A549 (cell line): ENCODE measurements at regions not wholly inside any gene's neighbourhood (a gene's known extent, or its start where the extent isn't known, plus 50 kb on each side); places are given as distances from the start of the nearest gene placed in this dataset.

Source experiments
- ATAC-seq, 2 experiments: fragments of 200-7000 bp in 1 of 2; fragments of >200 bp in 1 of 2; cut with Nextera tagmentation in 1 of 2; cut with Tn5 transposase in 1 of 2; 3 replicates each; pipeline versions ENCODE4 v1.8.0 to v1.9.1; 2018 to 2020; ENCODE audit warnings: mild to moderate bottlenecking in 1 of 2, moderate library complexity in 1 of 2
- CTCF ChIA-PET: fragments of 300-600 bp; sonication (Branson Sonifier 250); formaldehyde crosslinking; extraction: SDS; loops from one replicate; lab custom pipeline; 2021; ENCODE audit warnings: antibody characterized with exemption, inconsistent platforms; lab: Yijun Ruan, JAX
- POLR2A ChIA-PET: fragments of 350-600 bp; formaldehyde crosslinking; extraction: SDS; loops from one replicate; lab custom pipeline; 2021; ENCODE audit warnings: antibody characterized with exemption, inconsistent platforms; lab: Yijun Ruan, JAX
- DNase-seq, 2 experiments: peaks; one replicate each; pipeline versions ENCODE4 v3.0.0 to v3.0.0-alpha.2; 2011 to 2016; ENCODE audit warnings: low read depth in 1 of 2, low spot score in 1 of 2
- FAIRE-seq: peaks from 2 replicates; lab custom pipeline; 2011; peaks lifted over from hg19 to GRCh38; lab: Jason Lieb, UNC
- H3K27ac ChIP-seq, 2 experiments: fragments of >200 bp; sonication (Bioruptor Twin); formaldehyde crosslinking; 3 replicates each; pipeline ENCODE4 v1.5.1; 2016 to 2017
- H3K4me1 ChIP-seq: fragments of >200 bp; sonication (Bioruptor Twin); formaldehyde crosslinking; 3 replicates; pipeline ENCODE4 v1.6.1; 2016
- H3K4me2 ChIP-seq: fragments of >200 bp; sonication (Bioruptor Twin); formaldehyde crosslinking; 3 replicates; pipeline ENCODE4 v1.6.1; 2016
- H3K4me3 ChIP-seq: fragments of >200 bp; sonication (Bioruptor Twin); formaldehyde crosslinking; 3 replicates; pipeline ENCODE4 v1.5.1; 2016
- H3K9me3 ChIP-seq: fragments of >200 bp; sonication (Bioruptor Twin); formaldehyde crosslinking; 3 replicates; pipeline ENCODE4 v1.6.1; 2016
- CBX2 ChIP-seq: fragments of 200-600 bp; sonication (generic); IDR thresholded peaks from 2 replicates; pipeline ENCODE4 v1.6.1; 2016; ENCODE audit warnings: low read depth, mild to moderate bottlenecking, borderline replicate concordance
- CEBPB ChIP-seq, 2 experiments: fragments of >200 bp in 1 of 2; sonication (Bioruptor Twin) in 1 of 2; formaldehyde crosslinking in 1 of 2; IDR thresholded peaks; 2 replicates each; pipeline ENCODE4 v1.6.1; 2012 to 2016
- CTCF ChIP-seq: fragments of >200 bp; sonication (Bioruptor Twin); formaldehyde crosslinking; IDR thresholded peaks from 3 replicates; pipeline ENCODE4 v1.5.1; 2016
- EP300 ChIP-seq, 2 experiments: fragments of >200 bp; sonication (Bioruptor Twin); formaldehyde crosslinking; IDR thresholded peaks; 2 replicates in 1 of 2; 3 replicates in 1 of 2; pipeline ENCODE4 v1.6.1; 2016 to 2017
- ESRRA ChIP-seq: fragments of 150-350 bp; IDR thresholded peaks from 2 replicates; pipeline ENCODE4 v1.6.1; 2014; ENCODE audit warnings: mild to moderate bottlenecking, low read length, borderline replicate concordance
- HEYL ChIP-seq: fragments of 250-450 bp; sonication (Bioruptor Pico); IDR thresholded peaks from 2 replicates; pipeline ENCODE4 v1.8.0; 2021; ENCODE audit warnings: mild to moderate bottlenecking, moderate library complexity
- HOXA7 ChIP-seq: fragments of 250-450 bp; sonication (Bioruptor Pico); IDR thresholded peaks from 2 replicates; pipeline ENCODE4 v1.5.0; 2020; ENCODE audit warnings: mild to moderate bottlenecking, moderate library complexity
- JUN ChIP-seq, 2 experiments: fragments of >200 bp; sonication (Bioruptor Twin); formaldehyde crosslinking; IDR thresholded peaks; 2 replicates in 1 of 2; 3 replicates in 1 of 2; pipeline ENCODE4 v1.6.1; 2016 to 2017
- JUNB ChIP-seq: fragments of >200 bp; sonication (Bioruptor Twin); formaldehyde crosslinking; IDR thresholded peaks from 2 replicates; pipeline ENCODE4 v1.6.1; 2016
- MAFK ChIP-seq: fragments of 450-650 bp; IDR thresholded peaks from 2 replicates; pipeline ENCODE4 v1.6.1; 2014; ENCODE audit not compliant: partially characterized antibody
- MAZ ChIP-seq: fragments of 150-350 bp; IDR thresholded peaks from 2 replicates; pipeline ENCODE4 v1.6.1; 2014; ENCODE audit warnings: antibody characterized with exemption, low read depth, low read length, borderline replicate concordance
- NR3C1 ChIP-seq: fragments of >200 bp; sonication (Bioruptor Twin); formaldehyde crosslinking; IDR thresholded peaks from 3 replicates; pipeline ENCODE4 v1.6.1; 2017
- POLR2AphosphoS2 ChIP-seq: conservative IDR thresholded peaks from 2 replicates; pipeline ENCODE4 v1.6.1; 2012; ENCODE audit warnings: low read length, improper control_type of control experiment, inconsistent platforms
- RAD21 ChIP-seq, 2 experiments: fragments of >200 bp in 1 of 2; sonication (Bioruptor Twin) in 1 of 2; formaldehyde crosslinking in 1 of 2; IDR thresholded peaks in 1 of 2; conservative IDR thresholded peaks in 1 of 2; 2 replicates in 1 of 2; 3 replicates in 1 of 2; pipeline ENCODE4 v1.6.1; 2012 to 2018; ENCODE audit warnings: inconsistent platforms in 1 of 2
- RNF2 ChIP-seq: fragments of 200-600 bp; sonication (generic); IDR thresholded peaks from 2 replicates; pipeline ENCODE4 v1.6.1; 2016; ENCODE audit warnings: low read depth, mild to moderate bottlenecking, antibody characterized with exemption, moderate library complexity, borderline replicate concordance
- SMC3 ChIP-seq: fragments of >200 bp; sonication (Bioruptor Twin); formaldehyde crosslinking; IDR thresholded peaks from 3 replicates; pipeline ENCODE4 v1.6.1; 2018; ENCODE audit warnings: inconsistent platforms
- SREBF2 ChIP-seq: fragments of 450-650 bp; IDR thresholded peaks from 2 replicates; pipeline ENCODE4 v1.6.1; 2014; ENCODE audit warnings: mild to moderate bottlenecking, moderate library complexity
- TFCP2L1 ChIP-seq: fragments of 250-450 bp; sonication (Bioruptor Pico); IDR thresholded peaks from 2 replicates; pipeline ENCODE4 v1.5.0; 2021; ENCODE audit warnings: mild to moderate bottlenecking
- TP53 ChIP-seq: fragments of 250-450 bp; sonication (Bioruptor Pico); IDR thresholded peaks from 2 replicates; pipeline ENCODE4 v1.5.0; 2021; ENCODE audit warnings: mild to moderate bottlenecking, moderate library complexity
- USF2 ChIP-seq: fragments of 450-650 bp; IDR thresholded peaks from 2 replicates; pipeline ENCODE4 v1.6.1; 2014; ENCODE audit warnings: antibody characterized with exemption
- ZNF302 ChIP-seq: fragments of 250-450 bp; sonication (Bioruptor Pico); IDR thresholded peaks from 2 replicates; pipeline ENCODE4 v1.9.0; 2021; ENCODE audit warnings: inconsistent platforms, mild to moderate bottlenecking, moderate library complexity
- ZSCAN20 ChIP-seq: fragments of 250-450 bp; sonication (Bioruptor Pico); IDR thresholded peaks from 2 replicates; pipeline ENCODE4 v1.8.0; 2022; ENCODE audit warnings: mild to moderate bottlenecking, moderate library complexity
- WGBS: methylation state at CpG from one replicate; pipeline ENCODE4 v1.1.6; 2017; ENCODE audit errors: missing lambda C conversion rate; 5-methylcytosine and 5-hydroxymethylcytosine counted together
- TF ChIP-seq, protein P1 (sequence below): fragments of 150-350 bp; IDR thresholded peaks from 2 replicates; pipeline ENCODE4 v1.6.1; 2014; ENCODE audit warnings: low read depth, mild to moderate bottlenecking, low read length
- TF ChIP-seq, protein P2 (sequence below): fragments of 250-450 bp; sonication (Bioruptor Pico); IDR thresholded peaks from 2 replicates; pipeline ENCODE4 v1.5.0; 2020; ENCODE audit warnings: low read depth, mild to moderate bottlenecking, moderate library complexity

GRCh38 chr3:41141433-41142167 is 57.7 kb upstream of the CTNNB1 start:
- TF ChIP-seq TP53 (CRISPR knock-in tag) (no peak), POLR2AphosphoS2 (no peak), EP300 (IDR thresholded peaks at IDR 0.05) (no peak), HEYL (CRISPR knock-in tag) (no peak), HOXA7 (CRISPR knock-in tag) (no peak), ESRRA (no peak), CEBPB (IDR thresholded peaks at IDR 0.05) (no peak), NR3C1 (no peak), TFCP2L1 (CRISPR knock-in tag) (no peak), MAFK (no peak)
- TF ChIP-seq, protein P1, sequence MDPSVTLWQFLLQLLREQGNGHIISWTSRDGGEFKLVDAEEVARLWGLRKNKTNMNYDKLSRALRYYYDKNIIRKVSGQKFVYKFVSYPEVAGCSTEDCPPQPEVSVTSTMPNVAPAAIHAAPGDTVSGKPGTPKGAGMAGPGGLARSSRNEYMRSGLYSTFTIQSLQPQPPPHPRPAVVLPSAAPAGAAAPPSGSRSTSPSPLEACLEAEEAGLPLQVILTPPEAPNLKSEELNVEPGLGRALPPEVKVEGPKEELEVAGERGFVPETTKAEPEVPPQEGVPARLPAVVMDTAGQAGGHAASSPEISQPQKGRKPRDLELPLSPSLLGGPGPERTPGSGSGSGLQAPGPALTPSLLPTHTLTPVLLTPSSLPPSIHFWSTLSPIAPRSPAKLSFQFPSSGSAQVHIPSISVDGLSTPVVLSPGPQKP: no peak
- TF ChIP-seq, all 56 proteins: peak for 0
- Histone ChIP-seq H3K4me2 (no peak overlapping the region), H3K9me3 (no peaks in the 10 kb centered on the region; the same call in 2 of the 3 replicates), H3K4me3 (no peak overlapping the region), H3K27ac (no peak overlapping the region), H3K4me1 (no peaks in the 10 kb centered on the region)
- DNase-seq (no peak), FAIRE-seq (no peak), ATAC-seq (no peak)
- CTCF ChIA-PET: no interaction called here
- WGBS: 39% methylated on average over 7 of the region's 7 CpGs
- POLR2A ChIA-PET: no interaction called here

- Histone ChIP-seq H3K27ac (no peak overlapping the region), H3K9me3 (no peaks in the 10 kb centered on the region; the same call in 2 of the 3 replicates)
- TF ChIP-seq SREBF2 (no peak), JUNB (no peak), CEBPB (IDR thresholded peaks at IDR 0.05) (no peak), ZSCAN20 (CRISPR knock-in tag) (no peak), MAZ (no peak), CBX2 (no peak), EP300 (IDR thresholded peaks at IDR 0.05) (no peak), ZNF302 (CRISPR knock-in tag) (no peak), CTCF (no peak), JUN (IDR thresholded peaks at IDR 0.05) (no peak), RAD21 (conservative IDR thresholded peaks at IDR 0.05 in 1 of 2, IDR thresholded peaks at IDR 0.05 in 1 of 2) (no peak), RNF2 (no peak), MAFK (no peak), USF2 (no peak), SMC3 (no peak)
- TF ChIP-seq, protein P2, sequence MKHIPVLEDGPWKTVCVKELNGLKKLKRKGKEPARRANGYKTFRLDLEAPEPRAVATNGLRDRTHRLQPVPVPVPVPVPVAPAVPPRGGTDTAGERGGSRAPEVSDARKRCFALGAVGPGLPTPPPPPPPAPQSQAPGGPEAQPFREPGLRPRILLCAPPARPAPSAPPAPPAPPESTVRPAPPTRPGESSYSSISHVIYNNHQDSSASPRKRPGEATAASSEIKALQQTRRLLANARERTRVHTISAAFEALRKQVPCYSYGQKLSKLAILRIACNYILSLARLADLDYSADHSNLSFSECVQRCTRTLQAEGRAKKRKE (CRISPR knock-in tag): no peak
- TF ChIP-seq, protein P1: no peak
- TF ChIP-seq, all 56 proteins: peak for 0
- FAIRE-seq (no peak), ATAC-seq (no peak), DNase-seq (no peak)
- CTCF ChIA-PET: interaction anchor here (1.2 kb wide), 1 partner anchor 7 kb away, joined by 4 read pairs; no protein-coding TSS in a partner anchor
- no peak overlapping the region for H3K4me2 ChIP-seq
- H3K4me1 ChIP-seq: no peaks in the 10 kb centered on the region
- 9% methylated on average over 3 of the region's 3 CpGs for WGBS
- POLR2A ChIA-PET: no interaction called here
- no peak overlapping the region for H3K4me3 ChIP-seq
Measured at GRCh38 chr3:41143421-41144031, 55.8 kb upstream of the CTNNB1 start.
